Bone marrow (tissue), 2 donors: ENCODE measurements at regions not wholly inside any gene's neighbourhood (a gene's known extent, or its start where the extent isn't known, plus 50 kb on each side); places are given as distances from the start of the nearest gene placed in this dataset.
A peak's percentile ranks its signal among the peaks of the same experiment; 100 is the strongest.
"Not testable (repeated sequence)": the region's sequence is repeated elsewhere in the genome, so short reads cannot be mapped to it uniquely, and the experiment has no call there.

Experiments
- DNase-seq, 2 donors: peaks; one replicate each; lab custom pipeline; 2025; lab: John Stamatoyannopoulos, UW

DNA sequence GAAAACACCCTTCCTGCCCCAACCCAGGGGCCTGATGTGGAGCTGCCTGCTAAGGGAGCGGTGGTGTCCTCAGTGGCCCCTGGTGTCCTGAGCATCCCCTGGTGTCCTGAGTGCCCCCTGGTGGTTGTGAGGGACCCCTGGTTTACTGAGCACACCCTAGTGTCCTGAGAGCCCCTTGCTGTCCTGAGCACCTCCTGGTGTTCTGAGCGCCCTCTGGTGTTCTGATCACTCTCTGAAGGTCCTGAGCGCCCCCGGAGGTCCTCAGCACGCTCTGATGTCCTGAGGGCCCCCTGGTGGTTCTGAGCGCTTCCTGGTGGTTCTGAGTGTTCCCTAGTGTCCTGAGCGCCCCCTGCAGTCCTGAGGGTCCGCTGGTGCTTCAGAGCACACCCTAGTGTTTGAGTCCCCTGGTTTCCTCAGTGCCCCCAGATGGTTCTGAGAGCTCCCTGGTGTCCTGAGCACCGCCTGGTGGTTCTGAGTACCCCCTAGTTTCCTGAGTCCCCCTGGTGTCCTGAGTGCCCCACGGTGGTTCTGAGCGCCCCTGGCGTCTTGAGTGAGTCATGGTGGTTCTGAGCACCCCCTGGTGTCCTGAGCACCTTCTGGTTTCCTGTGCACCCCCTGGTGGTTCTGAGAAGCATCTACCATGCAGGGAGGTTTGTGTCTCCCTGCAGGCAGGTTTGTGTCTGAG lies 1004.2 kb downstream of the TMEM121 start:
- DNase-seq: no peak

DNA sequence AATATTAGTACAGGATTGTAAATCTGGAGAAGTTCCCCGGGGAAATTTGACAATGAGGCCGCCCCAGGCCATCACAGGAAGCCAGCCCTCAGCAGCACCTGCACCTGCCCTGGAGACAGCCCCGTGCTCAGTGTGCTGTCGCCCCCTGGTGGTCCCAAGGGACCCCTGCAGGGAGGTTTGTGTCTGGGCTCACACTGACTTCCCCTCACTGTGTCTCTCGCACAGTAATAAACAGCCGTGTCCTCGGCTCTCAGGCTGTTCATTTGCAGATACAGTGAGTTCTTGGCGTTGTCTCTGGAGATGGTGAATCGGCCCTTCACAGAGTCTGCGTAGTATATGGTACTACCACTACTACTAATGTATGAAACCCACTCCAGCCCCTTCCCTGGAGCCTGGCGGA lies 1011.2 kb downstream of the TMEM121 start:
- DNase-seq: not testable (repeated sequence)

DNA sequence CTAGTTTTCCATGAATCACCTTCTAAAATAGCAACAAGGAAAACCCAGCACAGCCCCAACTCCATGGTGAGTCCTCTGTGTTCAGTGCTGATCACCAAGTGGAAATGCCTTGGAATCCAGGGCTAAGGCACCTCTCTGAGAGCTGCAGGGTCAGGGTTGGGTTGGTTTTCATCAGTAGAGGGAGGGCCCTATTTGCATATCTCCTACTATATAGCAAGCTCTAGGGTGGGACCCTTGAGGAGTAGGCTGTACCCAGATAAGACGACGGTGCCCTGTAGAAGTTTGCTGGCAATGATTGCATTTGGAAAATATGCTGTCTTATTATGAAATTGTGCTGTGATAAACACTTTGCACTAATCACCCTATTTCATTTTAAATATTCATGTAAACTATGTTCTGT lies 1011.8 kb downstream of the TMEM121 start:
- no peak for DNase-seq

DNA sequence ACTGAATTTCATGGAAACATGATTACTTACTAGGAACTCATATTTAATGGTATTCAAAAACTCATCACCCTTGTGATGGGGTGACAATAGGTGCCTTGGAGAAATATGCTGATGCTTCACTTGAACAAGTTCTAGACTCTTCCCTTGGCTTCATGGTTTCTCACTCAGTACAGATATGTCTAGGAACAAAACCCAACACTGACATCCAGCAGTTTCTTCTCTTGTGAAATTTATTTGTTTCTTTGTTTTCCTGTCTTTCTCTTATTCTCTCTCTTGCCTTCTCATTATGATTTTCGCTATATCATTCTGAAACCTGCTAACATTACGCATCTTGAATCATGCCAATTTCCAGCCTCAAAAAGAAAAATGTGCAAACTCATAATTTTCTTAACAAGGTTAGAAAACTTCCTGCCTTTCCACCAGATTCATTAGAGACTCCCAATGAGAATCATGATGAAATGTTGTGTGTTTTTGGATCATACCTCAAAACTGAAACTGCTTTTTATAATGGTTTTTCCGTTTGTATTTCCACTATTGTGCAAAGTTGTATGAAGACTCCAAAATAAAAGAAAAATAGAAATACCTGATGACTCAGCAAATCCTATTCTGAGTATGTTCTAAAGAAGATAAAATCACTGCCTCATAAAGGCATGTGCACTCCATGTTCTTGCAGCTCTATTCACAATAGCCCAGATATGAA lies 1021.5 kb downstream of the TMEM121 start:
- DNase-seq: peak in 1 of 2 donors; percentile 6

DNA sequence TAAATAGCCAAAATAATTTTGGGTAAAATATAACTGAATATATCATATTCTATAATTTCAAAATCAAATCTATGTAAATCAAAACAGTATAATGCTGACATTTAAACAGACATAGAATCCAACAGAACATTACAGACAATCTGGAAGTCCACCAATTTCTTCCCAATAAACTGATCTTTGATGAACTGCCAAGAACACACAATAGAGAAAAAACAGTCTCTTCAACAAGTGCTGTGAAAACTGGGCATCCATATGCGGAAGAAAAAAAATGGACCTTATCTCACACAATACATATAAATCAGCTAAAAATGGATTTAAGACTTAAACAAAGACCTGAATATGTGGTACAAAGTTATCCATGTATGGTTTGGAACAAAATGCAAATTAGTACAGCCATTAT lies 1022.7 kb downstream of the TMEM121 start:
- DNase-seq: no peak

DNA sequence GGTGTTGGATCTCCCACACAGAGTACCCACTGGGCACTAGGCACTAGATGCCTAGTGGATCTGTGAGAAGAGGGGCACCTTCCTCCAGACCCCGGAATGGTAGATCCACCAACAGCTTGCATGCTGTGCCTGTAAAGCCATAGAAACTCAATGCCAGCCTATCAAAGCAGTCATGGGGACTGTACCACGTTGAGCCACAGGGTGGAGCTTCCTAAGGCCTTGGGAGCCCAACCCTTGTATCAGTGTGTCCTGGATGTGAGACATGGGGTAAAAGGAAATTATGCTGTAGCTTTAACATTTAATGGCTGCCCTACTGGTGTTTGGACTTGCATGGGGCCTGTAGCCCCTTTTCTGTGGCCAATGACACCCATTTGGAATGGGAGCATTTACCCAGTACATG lies 1024.9 kb downstream of the TMEM121 start:
- DNase-seq: no peak

DNA sequence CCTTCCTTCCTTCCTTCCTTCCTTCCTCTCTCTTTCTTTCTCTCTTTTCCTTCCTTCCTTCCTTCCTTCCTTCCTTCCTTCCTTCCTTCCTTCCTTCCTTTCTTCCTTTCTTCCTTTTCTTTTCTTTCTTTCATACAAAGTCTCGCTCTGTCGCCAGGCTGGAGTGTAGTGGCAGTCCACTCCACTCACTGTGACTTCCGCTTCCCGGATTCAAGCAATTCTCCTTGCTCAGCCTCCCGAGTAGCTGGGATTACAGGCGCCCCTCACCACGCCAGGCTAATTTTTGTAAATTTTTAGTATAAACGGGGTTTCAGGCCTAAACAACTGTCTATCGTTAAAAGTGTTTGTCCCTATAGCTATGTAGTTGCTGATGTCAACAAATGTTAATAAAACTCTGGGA lies 1029.8 kb downstream of the TMEM121 start:
- DNase-seq: not testable (repeated sequence)

DNA sequence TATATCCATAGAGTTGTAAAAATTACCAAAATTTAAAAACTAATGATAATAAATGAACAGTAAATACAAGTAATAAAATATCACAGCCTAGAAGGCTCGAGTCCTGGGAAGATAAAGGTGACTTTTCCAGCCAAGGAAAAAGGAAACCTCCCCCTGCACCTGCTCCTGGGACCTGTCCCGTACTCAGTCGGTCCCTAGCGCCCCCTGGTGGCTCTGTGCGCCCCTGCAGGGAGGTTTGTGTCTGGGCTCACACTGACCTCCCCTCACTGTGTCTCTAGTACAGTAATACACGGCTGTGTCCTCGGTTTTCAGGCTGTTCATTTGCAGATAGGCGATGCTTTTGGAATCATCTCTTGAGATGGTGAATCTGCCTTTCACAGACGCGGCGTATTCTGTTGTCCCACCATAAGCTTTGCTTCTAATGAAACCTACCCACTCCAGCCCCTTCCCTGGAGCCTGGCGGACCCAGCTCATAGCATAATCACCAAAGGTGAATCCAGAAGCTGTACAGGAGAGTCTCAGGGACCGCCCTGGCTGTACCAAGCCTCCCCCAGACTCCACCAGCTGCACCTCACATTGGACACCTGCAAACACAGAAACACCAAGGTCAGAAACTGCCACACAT lies 1030.4 kb downstream of the TMEM121 start:
- peak in 1 of 2 donors; percentile 27 for DNase-seq

DNA sequence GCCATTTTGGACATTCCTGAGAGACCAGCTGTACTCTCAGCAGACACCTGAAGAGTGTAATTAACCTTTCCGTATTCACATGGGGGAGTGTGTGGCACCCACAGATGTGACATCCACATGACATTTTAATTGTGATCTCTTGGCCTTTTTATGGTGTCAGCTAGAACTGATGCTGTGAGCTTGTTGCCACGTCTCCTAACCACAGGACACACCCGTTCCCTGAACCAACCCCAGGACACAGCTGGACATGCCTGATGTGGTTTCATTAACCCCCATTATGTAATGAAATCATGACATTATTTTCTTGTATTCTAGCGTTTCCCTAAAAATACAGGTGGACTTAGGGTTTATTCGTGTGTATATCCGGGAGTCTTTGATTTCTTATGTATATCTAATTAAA lies 1036.1 kb downstream of the TMEM121 start:
- DNase-seq: no peak

DNA sequence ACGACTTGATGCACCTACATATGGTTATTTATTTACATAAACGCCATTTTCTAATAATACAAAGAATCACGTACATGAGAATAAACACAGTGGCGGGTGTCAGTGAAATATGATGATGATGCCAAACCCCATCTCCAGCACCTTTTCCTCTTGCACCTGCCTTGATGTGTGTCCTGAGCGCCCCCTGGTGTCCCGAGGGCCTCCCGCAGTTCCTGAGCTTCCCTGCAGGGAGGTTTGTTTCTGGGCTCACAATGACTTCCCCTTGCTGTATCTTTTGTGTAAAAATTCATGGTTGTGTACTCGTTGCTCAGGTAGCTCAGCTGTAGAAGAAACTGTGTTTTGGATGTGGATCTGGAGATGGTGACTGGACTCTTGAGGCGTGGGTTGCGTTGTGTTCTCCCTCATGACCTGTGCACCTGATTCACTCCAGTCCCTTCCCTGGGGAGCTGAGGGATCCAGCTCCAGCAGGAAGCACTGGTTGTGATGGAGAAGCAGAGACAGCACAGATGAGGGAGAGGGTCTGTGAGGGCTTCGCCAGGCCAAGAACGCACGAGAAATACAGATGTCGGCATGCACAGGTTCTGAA lies 1037.8 kb downstream of the TMEM121 start:
- peak in 1 of 2 donors; percentile 54 for DNase-seq

DNA sequence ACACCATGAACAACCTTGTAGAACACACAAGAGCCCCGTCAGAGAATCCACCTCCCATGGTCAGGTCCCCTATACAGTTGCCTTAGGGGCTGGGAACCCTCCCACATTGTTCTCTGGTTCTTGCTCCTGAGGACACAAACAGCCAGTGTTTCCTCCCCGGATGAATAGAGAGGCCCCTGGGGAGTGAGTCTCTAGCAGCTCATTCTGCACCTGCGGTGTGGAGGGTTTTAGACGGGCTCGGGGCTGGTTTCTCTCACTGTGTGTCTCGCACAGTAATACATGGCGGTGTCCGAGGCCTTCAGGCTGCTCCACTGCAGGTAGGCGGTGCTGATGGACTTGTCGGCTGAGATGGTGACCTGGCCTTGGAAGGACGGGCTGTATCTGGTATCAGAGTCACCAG lies 1052.1 kb downstream of the TMEM121 start:
- no peak for DNase-seq

DNA sequence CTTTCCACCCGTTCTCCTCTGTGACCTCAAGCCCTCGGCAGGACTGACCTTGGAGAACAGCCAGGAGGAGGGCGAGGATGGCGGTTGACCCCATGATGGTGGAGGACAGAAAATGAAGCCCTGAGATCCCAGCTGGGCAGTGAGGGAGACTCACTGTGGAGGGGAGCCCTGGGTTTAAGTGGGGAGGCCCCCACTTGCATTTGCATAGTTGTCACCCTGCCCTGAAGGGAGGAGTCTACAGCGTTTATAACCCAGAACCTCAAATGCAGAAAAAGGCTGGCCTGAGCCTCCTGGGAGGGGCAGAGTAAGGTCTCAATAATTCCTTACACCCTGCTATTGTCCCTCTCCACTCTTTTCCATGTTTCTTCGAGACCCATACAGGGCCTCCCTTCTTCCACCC lies 1052.7 kb downstream of the TMEM121 start:
- DNase-seq: no peak

DNA sequence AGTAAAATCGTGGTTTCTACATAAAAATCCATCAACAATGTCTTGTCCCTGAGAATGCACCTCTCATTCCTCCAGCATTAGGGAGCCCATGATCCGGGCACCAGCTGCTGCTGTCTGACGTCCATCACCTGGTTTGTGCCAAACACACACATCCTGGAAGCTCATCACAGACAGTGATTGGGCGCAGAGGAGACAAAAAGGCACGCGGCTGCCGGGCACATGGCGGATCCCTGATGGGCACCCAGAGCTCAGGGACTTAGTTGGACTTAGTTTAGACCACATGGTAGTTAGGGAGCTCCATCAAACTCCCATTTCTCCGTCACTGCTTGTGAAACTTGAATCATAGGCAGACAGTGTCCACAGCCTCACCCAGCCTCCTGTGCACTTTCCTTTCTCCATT lies 1059.3 kb downstream of the TMEM121 start:
- no peak for DNase-seq

DNA sequence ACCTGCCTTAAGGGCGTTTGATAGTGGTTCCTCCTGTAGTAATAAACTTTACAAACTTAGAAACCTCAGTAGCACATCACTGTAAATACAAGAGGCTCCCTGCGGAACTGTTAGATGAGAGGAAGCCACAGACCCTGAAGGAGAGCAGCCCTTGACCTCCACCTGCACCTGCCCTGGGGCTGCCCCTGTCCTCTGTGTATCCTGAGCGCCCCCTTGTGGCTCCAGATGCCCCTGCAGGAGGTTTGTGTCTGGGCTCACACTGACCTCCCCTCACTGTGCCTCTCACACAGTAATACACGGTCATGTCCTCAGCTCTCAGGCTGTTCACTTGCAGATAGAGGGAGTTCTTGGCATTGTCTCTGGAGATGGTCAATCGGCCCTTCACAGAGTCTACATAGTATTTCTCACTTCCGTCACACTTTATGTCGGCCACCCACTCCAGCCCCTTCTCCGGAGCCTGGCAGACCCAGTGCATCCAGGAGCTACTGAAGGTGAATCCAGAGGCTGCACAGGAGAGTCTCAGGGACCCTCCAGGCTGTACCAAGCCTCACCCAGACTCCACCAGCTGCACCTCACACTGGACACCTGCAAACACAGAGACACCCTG lies 1059.8 kb downstream of the TMEM121 start:
- peak in 1 of 2 donors; percentile 23 for DNase-seq

DNA sequence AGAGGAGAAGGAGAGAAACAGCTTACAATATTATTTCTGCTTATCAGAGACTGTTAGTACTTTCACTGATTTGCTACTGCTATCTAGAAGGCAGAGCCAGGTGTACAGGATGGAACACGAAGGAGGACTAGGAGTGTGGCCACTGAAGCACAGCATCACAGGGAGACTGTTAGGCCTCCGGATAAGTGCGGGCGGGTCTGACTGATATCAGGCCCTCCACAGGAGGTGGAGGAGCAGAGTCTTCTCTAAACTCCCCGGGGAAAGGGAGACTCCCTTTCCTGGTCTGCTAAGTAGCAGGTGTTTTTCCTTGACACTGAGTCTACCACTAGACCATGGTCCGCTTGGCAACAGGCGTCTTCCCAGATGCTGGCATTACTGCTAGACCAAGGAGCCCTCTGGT lies 1065.2 kb downstream of the TMEM121 start:
- DNase-seq: not testable (repeated sequence)

DNA sequence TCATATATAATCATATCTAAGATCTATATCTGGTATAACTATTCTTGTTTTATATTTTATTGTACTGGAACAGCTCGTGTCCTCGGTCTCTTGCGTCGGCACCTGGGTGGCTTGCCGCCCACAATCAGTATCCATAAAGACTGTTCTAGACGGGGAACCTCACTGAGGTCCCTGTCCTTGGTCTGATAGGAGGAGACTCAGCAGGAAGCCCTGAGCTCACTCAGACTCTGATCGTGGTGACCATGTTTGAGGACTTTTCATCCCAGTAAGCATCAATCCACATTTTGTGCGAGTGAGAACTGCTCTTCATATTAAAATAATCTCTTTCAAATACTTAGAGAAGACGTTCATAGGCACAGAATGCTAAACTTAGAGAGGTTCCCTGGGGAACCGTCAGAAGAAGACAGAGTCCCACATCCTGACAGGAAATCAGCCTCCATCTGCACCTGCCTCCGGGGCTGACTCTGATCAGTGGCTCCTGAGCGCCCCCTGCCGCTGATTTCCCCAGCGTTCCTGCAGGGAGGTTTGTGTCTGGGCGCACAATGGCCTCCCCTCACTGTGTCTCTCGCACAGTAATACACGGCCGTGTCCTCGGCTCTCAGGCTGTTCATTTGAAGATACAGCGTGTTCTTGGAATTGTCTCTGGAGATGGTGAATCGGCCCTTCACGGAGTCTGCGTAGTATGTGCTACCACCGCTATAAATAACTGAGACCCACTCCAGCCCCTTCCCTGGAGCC lies 1065.9 kb downstream of the TMEM121 start:
- peak in 1 of 2 donors; percentile 49 for DNase-seq

DNA sequence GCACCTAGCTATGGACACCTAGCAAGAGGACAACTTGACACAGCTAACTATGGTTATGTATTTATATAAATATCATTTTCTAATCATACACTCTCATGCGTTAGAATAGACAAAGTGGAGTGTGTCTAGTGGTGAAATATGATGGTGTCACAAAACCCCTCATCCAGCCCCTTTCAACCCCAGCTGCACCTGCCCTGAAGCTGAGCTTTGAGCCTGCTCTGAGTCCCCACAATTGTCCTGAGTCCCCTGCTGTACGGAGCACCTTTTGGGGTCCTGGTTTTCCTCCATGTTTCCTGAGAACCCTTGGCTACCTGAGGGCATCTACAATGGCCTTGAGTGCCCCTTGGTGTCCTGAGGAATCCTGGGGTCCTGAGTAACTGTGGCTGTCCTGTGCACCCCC lies 1072.8 kb downstream of the TMEM121 start:
- no peak for DNase-seq

DNA sequence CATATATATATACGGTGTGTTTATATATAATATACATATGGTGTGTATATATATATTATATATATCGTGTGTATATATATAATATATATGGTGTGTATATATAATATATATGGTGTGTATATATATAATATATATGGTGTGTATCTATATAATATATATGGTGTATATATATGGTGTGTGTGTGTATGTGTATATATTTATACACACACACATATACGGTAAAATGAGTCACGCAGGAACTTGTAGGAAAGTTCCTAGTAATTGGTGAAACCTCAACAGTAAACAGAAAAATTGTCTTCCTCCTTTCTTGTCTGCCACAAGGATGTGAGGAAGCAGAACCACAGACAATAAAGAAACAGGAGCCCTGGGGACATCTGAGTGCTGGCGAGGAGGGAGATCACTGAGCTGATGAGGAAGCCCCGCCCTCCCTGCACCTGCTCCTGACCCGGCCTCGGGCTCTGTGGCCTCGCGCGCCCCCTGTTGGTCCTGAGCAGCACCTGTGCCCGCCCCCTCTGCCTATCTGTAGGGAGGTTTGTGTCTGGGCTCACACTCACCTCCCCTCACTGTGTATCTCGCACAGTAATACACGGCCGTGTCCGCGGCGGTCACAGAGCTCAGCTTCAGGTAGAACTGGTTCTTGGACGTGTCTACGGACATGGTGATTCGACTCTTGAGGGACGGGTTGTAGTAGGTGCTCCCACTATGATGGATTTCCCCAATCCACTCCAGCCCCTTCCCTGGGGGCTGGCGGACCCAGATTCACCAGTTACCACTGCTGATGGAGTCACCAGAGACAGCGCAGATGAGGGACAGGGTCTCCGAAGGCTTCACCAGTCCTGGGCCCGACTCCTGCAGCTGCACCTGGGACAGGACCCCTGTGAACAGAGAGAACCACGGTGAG lies 1079.4 kb downstream of the TMEM121 start:
- DNase-seq: peak in 1 of 2 donors; percentile 89

DNA sequence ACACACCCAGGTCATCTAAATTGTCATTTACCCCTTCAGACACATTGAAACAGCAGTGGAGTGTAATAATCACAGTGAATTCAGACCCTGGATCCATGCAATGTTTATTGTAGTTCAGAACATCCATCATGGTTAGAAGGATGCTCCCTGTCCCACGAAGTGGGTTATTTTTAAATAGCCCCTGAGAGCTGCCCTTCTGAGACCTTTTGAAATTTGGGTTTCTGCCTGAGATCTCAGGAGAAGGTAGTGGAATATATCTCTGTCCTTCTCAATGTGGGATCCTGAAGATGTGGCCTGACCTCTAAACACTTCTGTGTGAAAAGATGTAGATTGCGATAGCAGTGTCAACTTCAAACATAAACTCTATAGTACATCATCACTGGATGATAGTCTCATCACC lies 1080.6 kb downstream of the TMEM121 start:
- no peak for DNase-seq

DNA sequence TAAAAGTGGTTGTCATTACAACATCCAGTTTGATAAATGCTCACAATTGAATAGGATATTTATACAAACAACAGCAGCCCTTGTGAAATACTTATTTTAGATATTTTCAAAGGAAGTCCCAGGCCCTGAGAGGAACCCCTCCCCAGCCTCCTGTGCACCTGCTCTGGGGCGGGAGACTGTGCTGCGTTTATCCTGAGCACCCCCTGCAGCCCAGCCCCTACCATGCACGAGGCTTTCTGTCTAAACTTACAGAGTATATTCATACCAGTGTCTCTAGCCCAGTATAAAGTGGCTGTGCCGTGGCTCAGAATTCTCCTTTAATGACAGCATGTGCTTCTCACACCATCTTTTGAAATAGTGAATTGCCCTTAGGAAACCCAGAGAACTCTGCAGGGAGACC lies 1084.3 kb downstream of the TMEM121 start:
- DNase-seq: no peak

DNA sequence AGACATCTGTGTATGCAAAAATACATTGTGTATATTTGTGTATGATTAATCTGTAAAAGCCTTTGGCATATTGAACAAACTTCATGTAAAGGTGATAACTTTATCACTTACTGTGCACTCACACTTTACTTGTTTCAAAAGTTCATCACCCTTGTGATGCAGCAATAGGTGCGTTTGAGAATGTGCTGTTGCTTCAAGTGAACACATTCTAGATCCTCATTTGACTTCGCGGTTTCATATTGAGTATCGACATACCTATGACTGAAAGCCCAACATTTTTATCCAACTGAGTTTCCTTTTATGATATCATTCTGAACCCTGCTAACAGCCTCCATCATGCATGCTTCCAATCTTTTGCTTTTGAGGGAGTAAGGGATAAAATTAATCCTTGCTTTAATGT lies 1086.9 kb downstream of the TMEM121 start:
- DNase-seq: no peak
